HG03025 (cell line): ENCODE measurements at regions not wholly inside any gene's neighbourhood (a gene's known extent, or its start where the extent isn't known, plus 50 kb on each side); places are given as distances from the start of the nearest gene placed in this dataset.

Source experiments
- ATAC-seq: cut with Tn5 transposase; IDR thresholded peaks from one replicate; pipeline ENCODE4 v1.9.1; 2021; ENCODE audit warnings: mild to moderate bottlenecking, moderate library complexity; ENCODE audit not compliant: unreplicated experiment, low FRiP score

GRCh38 chr9:129336130-129336528 lies 158.1 kb upstream of the IER5L start:
- ATAC-seq = no peak

- ATAC-seq = no peak
Measured at GRCh38 chr9:129335464-129336129, 157.5 kb upstream of the IER5L start.

DNA sequence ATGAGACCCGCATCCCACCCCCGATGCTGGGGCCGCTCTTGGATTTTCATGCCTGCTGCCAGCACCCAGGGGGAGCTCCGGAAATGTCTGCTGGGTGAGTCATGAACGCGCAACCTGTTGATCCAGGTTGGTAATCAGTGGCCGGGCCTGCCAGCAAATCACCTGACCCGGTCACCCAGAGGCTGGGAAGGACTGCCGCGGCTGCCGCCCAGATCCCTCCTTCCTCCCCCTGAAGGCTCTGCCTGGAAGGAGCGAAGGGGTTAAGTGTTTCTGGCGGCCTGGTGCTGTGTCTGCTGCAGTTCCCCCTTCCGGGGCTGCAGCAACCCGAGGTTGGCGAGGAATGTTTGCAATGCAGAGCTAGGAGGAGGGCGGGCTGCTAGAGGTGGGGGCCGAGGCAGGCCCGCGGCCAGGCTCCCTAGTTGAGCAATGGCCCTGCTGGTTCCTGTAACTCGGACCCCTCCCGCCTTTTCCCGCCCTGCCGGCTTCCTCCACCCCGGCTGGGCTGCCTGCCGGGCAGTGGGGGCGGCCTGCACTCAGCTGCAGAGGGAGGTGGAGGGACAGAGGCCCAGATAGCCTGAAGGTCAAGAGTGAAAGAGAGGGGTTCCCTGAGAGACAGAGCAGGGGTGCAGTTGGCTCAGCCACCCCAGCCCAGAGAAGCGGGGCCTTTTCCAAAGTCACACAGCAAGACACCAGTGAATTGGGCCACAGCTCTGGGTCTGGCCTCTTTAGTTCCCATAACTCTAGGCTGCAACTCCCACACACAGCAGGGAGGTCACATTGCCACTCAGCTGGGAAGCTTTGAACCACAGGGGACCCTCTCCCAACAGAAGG lies 156.3 kb upstream of the IER5L start:
- ATAC-seq = no peak

DNA sequence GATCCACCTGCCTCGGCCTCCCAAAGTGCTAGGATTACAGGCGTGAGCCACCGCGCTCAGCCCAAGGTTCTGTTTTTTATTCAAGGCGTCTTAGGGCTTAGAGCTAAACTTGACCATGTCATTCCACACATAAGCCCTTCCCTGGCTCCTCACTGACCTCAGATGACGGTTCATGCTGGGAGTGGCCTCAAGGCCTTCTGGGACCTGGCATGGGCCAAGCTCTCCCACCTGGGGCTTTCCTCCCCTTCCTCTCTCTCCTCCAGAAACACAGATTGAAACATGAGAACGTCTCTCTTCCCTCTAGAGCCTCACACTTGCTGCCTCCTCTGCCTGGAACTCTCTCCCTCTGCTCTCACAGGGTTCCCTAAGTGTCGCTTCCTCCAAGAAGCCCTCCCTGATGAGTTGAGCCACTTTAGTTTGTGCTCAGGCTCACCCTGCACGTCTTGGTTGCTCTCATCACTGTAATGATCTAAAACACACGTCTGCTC lies 155.6 kb upstream of the IER5L start:
- no peak for ATAC-seq

DNA sequence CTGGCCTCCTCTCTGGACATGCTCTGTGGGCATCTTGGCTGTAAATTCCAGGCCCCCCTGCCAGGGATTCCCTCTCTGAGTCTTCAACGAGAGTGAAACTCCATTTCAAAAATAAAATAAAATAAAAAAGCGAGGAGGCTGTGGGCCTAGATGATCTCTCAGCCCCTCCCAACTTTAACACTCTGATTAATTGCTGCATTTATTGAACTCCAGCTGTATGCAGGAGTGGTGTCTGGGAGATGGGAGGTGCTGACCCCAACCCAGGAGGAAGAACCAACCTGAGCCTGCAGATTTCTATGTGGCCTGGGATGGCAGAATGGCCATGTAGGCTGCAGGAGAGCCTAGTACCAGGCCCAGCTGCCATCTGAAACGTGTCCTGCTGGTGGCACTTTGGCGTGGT lies 154.5 kb upstream of the IER5L start:
- ATAC-seq = no peak

DNA sequence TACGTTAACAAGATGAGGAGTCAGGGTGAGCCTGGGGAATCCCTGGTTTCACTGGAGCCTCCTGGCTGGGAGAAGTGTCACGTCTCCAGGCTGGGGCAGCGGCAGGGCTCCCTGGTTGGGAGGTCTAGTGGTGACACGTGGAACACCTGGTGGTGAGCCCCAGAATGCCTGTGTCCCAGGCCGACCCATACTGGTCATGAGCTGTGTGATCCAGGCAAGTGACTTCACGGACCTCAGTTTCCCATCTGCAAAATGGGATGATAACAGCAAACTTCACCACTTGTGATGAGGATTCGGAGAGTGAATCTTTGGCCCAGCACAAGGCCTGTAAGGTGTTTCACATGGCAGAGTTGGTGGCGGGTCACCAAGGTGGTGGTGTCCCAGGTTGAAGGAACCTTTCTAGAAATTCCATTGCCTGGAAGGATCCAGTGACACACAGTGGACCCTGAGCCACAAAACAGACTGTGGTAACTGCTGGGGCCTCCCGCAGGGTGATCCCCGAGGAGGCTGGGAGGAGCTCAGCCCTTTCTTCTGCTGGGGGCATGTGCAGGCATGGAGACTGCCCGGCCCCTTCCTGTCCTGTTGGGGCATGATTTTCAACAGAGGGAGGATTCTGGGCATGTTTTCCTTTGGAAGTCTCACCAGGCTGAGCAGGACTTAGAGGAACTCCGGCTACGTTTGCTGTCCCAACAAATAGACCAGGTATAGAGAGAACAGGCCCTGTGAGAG lies 153.9 kb upstream of the IER5L start:
- no peak for ATAC-seq

DNA sequence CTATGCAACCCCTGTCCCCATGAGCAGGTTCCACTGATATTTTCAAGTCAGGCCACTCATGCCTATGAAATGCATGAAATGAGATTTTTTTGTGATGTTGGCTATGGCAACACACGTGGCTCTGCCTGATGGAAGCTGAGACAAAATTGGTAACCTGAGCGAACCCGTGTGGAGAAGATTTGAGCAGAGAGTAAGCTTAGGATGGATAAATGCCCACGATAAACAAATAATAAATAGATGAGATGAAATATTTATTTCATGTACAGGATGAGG lies 153.4 kb upstream of the IER5L start:
- no peak for ATAC-seq

DNA sequence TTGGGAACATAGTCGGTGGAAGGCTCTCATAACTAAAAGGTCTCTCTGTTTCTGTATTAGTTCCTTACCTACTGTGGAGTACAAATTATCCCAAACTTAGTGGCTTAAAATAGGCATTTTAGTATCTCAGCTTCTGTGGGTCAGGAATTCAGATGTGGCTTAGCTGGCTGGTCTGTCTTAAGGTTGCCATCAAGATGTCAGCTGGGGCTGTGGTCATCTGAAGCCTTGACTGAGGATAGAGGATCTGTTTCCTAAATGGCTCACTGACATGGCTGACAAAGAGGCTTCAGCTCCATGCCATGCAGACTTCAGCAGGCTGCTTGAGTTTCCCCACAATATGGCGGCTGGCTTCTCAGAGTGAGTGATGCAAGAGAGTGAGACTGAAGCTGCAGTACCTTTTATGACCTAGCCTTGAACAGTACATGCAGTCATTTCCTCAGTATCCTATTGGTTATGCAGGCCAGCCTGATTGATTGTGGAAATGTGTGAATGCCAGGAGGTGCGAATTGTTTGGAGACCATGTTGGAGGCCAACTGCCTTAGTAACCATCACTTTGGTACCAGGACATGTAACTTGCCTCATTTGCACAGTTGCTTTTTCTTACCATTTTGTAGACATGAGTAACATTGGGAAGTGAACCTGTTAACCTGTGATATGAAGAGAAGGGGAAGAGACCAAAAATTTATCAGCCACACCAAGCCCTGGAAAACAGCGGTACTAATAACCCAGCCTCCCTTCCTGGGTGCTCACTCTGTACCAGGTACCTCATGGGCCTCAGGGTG lies 152.8 kb upstream of the IER5L start:
- no peak for ATAC-seq

DNA sequence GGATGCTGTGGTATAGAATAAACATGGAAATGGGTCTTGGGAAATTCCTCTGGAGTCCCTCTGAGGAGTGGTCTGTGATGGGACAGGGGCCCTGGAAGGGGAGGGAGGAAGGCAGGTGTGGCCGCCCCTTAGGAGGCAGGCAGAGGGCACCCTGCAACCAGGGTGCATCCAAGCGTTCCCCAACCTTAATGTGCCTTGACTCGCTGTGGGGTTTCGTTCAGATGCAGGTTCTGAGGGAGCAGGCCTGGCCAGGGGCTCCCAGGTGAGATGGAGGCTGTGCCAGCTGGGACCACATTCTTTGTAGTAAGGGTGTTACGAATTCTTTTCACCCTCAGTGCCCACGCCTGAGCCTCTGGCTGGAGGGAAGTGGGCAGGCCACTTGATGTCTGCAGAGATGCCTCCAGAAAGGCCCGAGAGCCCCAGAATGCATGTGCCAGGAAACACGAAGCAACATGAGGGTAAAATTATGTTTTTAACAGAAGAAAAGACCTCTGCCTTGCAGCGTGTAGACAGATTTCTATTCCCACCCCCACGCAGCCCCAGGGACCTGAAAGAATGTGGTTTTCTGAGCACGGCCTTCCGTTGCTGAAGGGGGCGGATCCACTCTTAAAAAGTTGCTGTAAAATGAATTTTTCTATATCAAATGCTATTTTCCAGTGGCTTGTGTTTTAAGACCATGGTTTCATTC lies 150.4 kb upstream of the IER5L start:
- ATAC-seq = no peak

DNA sequence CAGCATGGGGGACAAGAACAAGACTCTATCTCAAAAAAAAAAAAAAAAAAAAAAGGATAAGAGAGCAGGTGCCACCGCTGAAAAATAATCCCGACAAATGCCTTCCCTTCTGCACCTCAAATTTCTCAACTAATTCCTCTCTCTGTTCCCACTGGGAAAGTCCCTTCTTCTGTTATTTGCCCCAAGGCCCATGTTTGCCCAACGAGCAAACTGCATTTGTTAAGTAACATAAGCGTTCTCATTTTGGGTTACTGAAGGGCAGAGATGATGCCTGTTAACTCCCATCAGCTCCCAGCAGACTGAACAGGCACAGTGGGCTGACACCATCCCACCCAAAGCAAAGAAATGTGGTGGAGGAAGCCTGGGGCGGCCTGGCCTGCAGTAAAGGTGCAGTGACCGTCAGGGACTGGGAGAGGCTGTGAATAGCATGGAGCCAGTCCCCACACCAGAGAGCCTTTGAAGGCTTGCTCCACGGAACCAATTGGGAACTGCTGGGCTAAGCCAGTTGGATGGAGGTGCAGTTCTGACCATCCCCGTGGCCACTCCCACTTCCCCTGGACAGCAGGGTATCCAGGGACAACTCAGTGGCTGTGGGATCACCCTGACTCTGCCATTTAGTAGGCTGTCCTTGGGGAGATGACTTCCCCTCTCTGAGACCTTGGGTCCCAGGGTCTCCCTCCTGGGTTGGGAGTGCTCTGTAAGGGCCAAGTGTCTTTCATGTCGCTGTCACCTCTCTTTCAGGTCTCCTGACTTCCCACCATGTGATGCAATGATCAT lies 149.7 kb upstream of the IER5L start:
- ATAC-seq = no peak

DNA sequence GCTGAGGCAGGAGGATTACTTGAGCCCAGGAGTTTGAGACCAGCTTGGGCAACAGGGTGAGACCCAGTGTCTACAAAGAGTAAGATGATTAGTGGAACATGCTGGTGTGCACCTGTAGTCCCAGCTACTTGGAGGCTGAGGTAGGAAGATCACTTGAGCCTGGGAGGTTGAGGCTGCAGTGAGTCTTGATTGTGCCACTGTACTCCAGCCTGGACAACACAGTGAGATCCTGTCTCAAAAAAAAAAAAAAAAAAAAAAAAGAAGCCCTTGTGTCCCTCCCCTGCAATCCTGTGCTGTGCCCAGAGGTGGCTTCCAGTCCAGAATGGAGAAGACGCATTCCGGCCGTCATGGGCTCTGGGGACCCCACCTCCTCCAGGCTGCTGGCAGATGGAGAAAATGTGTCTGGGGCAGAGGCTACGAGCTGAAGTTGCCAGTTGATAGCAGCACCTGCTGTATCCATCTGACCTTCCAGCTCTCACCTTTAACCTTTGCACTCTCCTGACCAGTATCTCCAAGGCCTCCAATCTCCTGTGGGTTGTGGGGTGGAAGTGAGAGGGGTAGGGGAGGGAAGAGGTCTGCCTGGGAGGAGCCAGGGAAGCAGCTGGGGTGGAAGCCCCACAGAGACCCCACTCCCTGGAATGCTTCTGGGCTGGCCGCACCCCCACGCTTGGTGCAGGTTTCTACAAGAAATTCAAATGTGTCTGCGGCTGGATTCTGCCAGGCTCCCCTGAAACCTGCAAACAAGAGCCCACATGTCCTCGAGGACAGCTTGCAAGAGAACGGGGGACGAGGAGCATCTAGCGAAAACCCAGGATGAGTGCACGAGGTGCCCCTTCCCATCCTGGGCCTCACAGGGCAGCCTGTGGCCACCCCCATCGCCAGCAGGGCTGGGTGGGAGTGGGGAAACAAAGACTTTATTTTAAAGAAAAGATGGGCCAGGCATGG lies 148.3 kb upstream of the IER5L start:
- ATAC-seq = no peak

DNA sequence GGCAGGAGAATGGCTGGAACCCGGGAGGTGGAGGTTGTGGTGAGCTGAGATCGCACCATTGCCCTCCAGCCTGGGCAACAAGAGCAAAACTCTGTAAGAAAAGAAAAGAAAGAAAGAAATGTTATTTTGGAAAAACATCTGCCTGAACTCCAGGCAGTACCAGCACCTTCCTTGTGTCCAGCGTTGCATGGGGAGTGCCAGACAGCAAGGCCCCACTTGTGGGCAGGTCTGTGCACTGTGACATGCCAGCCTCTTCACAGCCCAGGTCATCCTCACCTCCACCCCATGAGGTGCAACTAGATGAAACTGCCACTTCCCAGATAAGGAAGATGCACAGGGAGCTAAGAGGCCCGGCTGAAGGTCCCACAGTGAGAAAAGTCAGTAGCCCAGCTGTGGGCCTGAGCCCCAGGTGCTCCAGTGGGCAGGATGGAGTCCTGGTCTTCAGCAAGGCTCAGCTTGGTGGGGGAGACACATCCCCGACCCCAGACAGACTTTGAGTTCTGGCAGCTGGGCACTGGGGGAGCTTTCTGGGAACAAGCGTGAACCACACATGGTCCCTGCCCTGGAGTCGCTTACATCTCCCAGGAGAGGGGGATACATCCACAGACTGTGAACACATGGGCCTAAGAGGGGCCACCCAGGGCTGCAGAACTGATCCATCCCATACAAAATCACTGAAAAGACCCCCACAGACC lies 146.9 kb upstream of the IER5L start:
- no peak for ATAC-seq

- no peak for ATAC-seq
Measured at GRCh38 chr9:129323999-129324553, 146.0 kb upstream of the IER5L start.

DNA sequence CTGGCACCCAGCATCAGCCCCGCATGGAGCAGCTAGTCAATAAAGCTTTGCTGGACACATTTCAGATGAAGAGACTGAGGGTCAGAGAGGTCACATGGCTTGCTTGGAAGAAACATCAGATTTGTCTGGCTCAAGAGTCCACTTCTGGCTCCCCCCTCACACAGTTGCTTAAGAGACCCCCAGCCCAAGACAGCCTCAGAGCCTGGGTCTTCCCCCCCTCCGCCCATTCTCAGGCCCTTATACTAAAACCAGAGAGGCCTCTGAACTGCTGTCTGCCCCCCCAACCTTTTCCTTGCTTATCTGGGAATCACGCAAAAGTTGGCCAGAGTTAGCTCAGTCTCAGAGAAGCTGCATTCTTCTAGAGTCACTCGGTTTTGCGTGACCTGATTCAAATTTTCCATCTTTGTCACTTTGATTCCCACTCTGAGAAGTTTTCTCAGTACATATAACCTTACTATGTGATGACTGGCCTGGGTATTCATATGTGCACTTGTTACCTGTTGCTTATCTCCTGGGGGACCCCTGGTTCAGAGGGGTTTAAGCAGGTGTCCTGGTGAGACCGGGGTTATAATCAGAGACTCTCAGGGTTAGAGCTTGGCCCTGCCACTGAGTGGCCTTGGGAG lies 145.4 kb upstream of the IER5L start:
- ATAC-seq = no peak

DNA sequence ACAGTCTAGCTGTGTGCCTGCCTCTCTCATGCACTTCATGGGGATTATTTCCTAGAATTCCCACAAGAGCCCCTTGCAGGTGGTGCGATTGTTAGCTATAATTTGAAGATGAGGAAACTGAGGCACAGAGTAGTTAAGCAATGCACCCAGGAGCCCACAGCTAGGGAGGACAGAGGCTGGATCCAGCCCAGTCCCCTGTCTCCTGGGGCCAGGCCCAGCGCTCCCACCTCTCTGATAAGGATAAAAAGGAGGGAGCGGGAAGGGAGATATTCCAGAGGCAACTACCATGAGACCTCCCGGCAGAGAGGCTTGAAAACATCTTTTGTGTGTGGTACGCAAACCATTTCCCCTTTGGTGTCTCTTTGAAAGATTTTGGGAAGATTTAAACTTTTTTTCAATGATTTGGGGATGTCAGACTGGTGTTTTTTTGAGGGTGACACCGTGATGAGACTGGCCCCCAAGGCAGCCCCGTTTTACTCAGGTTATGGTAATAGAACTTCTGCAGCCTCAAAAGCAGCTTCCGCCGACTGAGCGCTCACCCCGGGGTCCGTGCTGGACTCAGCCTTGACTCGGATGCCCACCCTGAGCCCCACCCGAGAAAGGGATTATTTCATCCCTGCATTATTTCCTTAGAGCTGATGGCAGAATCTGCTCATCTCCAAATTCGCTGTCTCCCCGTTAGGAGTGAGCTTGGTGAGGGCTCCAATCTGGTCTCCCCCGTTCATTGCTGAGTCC lies 144.7 kb upstream of the IER5L start:
- no peak for ATAC-seq

GRCh38 chr9:129322022-129322621 lies 144.1 kb upstream of the IER5L start:
- ATAC-seq = no peak
